ENCODE measurements at regions not wholly inside any gene's neighbourhood (a gene's known extent, or its start where the extent isn't known, plus 50 kb on each side); places are given as distances from the start of the nearest gene placed in this dataset.

DNA sequence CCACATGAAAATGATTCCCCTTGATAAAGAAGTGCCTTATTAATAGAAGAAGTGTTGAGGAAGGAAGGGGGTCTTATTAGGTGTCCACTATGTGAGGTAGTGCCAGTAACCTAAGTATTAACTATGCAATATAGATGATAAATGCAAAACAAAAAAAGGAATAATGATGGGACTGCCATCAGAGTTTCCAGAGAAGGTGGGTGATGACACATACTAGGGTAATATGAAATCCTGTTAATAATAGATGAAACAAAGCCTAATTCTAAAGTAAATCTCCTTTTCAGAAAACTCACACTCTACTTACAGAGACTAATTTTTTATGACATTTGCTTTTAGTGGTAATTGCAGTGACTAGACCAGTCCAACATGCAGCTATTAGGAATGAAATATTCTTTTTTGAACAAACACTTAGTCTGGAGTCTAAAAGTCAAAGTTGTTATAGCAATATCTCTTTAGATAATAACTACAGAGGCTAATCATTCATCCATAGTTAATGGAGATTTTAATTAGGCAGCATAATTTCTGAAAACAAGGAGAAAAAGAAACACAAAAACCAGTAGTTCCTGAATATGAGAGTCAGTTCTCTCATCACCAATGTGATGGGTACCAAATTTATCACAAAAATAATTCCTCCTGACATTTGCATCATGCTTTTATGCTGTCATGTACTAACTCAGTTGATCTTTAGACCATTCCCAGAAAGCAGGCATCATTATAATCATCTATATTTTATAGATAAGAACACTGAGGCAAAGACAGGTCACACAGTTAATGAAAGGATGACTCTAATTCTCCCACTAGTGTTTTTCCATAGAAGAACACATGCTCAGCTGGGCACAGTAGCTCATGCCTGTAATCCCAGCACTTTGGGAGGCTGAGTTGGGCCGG lies 208.8 kb upstream of the ARG1 start:
- no peak overlapping the region for H3K4me3 ChIP-seq (ENCODE audit: low read length)
- no peaks in the 10 kb centered on the region for H3K4me1 ChIP-seq (ENCODE audit: control insufficient read depth, insufficient read depth, low read length)
- no peaks in the 10 kb centered on the region for H3K27me3 ChIP-seq (ENCODE audit: control insufficient read depth, insufficient read depth, low read length)
- H3K9me3 ChIP-seq (ENCODE audit: control insufficient read depth, insufficient read depth, low read length): no peaks in the 10 kb centered on the region
- DNase-seq (ENCODE audit: low read depth, low spot score): no peak
- no peak overlapping the region for H3K27ac ChIP-seq (ENCODE audit: low read length)
- no peaks in the 10 kb centered on the region for H3K36me3 ChIP-seq (ENCODE audit: control insufficient read depth, insufficient read depth, low read length)
- no CpG with 5 or more reads among the region's 1 CpG for WGBS (ENCODE audit: insufficient coverage, insufficient read length)

DNA sequence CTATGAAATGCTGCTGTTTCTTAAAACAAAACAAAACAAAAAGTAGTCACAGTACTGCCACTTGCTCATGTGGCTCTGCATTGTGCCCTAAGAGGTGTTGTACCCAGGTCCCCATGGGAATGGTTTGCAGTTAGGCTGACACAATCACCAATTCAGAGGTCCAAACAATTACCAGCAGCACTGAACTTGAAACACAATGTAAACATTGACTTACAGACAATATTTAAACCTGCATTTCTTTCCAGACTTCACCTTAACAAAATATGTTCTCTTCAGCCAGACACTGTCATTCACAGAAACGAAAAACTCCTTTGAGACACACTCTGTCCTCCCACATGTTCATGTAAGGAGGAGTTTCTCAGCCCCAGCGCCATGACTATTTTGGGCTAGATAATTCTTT lies 206.8 kb upstream of the ARG1 start:
- Histone ChIP-seq H3K27me3 (ENCODE audit: control insufficient read depth, insufficient read depth, low read length) (no peaks in the 10 kb centered on the region), H3K4me1 (ENCODE audit: control insufficient read depth, insufficient read depth, low read length) (no peaks in the 10 kb centered on the region), H3K9me3 (ENCODE audit: control insufficient read depth, insufficient read depth, low read length) (no peaks in the 10 kb centered on the region), H3K36me3 (ENCODE audit: control insufficient read depth, insufficient read depth, low read length) (no peaks in the 10 kb centered on the region), H3K4me3 (ENCODE audit: low read length) (no peak overlapping the region), H3K27ac (ENCODE audit: low read length) (no peak overlapping the region)
- no CpG with 5 or more reads among the region's 2 CpGs for WGBS (ENCODE audit: insufficient coverage, insufficient read length)
- DNase-seq (ENCODE audit: low read depth, low spot score): no peak

DNA sequence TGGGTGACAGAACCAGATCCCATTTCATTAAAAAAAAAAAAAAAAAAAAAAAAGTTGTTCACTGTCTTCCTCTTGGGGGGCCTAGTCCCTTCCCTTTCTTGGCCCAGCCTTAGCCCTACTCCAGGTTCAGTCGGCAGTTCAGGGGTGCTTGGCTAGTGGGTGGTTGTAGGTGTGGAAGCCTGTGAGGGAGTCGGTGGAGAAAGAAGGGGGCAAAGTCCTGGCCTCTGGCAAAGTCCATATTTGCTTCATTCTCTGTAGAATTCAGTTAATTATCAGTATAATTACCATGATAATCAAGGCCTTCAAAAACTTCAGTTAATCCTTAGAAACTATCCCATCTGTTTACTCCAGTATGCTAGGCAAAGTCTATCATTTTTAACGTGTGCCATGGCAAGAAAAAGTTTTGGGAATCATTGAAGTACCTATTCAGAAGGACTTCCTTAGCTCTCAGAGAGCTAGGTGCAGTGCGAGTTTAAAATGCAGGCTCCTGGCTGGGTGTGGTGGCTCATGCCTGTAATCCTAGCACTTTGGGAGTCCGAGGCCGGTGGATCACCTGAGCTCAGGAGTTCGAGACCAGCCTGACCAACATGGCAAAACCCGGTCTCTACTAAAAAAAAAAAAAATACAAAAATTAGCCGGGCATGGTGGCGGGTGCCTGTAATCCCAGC lies 205.7 kb upstream of the ARG1 start:
- DNase-seq (ENCODE audit: low read depth, low spot score): no peak
- Histone ChIP-seq H3K27ac (ENCODE audit: low read length) (no peak overlapping the region), H3K4me1 (ENCODE audit: control insufficient read depth, insufficient read depth, low read length) (no peaks in the 10 kb centered on the region), H3K27me3 (ENCODE audit: control insufficient read depth, insufficient read depth, low read length) (no peaks in the 10 kb centered on the region), H3K36me3 (ENCODE audit: control insufficient read depth, insufficient read depth, low read length) (no peaks in the 10 kb centered on the region), H3K9me3 (ENCODE audit: control insufficient read depth, insufficient read depth, low read length) (no peaks in the 10 kb centered on the region), H3K4me3 (ENCODE audit: low read length) (no peak overlapping the region)
- no CpG with 5 or more reads among the region's 10 CpGs for WGBS (ENCODE audit: insufficient coverage, insufficient read length)

DNA sequence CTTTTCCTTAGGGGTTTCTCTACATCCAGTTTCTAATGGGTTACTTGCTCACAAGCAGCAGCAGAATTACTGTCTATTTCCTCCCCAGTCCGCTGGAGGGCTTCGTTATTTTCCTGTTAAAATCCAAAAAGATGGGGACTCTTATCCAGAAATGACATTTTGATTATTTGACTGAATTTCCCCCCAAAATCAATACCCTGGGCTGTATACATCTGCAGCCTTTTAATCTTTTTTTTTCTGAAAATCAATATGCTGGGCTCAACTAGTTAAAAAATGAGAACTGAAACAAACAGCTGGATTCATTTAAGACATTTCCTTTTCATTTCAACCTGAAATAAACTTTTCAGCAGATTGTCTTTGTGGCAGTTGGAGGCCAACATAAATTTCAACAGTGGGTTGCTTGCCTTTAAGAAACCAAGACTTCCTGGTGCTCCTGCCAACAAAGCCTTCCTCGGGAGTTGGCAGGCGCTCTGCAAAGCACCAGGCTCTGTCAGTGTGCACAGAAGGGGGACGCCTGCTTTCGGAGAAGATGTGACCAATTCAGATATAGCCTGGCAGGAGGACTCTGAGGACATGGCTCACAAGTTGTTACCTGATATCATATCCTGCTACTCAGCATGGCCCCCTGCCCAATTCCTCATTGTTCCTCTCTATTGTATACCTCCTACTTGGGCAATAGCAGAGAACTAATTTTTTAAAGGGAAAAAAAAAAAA lies 204.7 kb upstream of the ARG1 start:
- no peaks in the 10 kb centered on the region for H3K27me3 ChIP-seq (ENCODE audit: control insufficient read depth, insufficient read depth, low read length)
- no peaks in the 10 kb centered on the region for H3K36me3 ChIP-seq (ENCODE audit: control insufficient read depth, insufficient read depth, low read length)
- no peak overlapping the region for H3K27ac ChIP-seq (ENCODE audit: low read length)
- DNase-seq (ENCODE audit: low read depth, low spot score): no peak
- no CpG with 5 or more reads among the region's 6 CpGs for WGBS (ENCODE audit: insufficient coverage, insufficient read length)
- no peak overlapping the region for H3K4me3 ChIP-seq (ENCODE audit: low read length)
- H3K9me3 ChIP-seq (ENCODE audit: control insufficient read depth, insufficient read depth, low read length): no peaks in the 10 kb centered on the region
- H3K4me1 ChIP-seq (ENCODE audit: control insufficient read depth, insufficient read depth, low read length): no peaks in the 10 kb centered on the region

DNA sequence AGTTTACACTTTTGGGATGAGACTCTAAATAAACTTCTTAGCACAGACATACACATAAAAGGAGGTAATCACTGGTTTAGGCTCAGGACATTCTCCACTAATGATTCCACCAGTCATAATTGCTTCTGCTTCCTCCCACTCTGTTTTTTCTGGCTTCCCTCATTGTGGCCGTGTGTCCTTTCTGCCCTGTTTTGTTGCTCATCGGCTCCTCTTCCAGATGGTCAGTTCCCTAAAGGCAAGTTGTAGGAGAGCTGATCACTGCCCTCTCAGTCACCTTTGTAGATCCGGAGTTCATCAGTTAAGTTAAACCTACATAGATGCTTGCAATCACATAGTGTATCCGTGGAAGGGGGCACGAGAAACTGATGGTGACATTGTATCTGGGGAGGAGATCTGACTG lies 200.5 kb upstream of the ARG1 start:
- WGBS (ENCODE audit: insufficient coverage, insufficient read length): no CpG with 5 or more reads among the region's 5 CpGs
- no peaks in the 10 kb centered on the region for H3K9me3 ChIP-seq (ENCODE audit: control insufficient read depth, insufficient read depth, low read length)

DNA sequence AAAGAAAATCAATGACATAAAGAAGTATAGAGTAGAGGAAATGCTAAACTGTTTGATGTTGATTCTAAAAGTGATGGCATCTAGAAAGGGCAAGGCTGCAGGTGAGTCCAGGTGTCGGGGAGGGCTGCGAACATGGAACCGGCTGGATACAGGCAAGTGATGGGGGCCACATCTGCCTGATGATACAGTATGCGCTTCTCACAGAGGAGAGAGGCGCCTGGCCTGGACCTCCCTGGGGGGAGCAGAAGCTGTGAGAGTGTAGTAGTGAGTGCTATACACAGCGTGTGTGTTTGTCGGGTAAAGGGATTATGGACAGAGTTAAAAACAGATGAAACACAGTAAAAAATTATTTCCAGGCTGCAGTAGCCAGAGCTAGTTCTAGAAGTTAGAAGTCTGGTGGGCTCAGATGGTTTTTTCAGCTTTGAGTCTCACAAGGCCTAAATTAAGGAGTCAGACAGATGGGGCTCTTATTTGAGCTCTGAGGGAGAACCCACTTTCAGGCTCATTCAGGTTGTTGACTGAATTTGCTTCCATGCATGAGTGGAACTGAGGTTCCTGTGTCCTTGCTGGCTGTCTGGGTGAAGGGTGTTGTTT lies 195.8 kb upstream of the ARG1 start:
- Histone ChIP-seq H3K4me3 (ENCODE audit: low read length) (no peak overlapping the region), H3K36me3 (ENCODE audit: control insufficient read depth, insufficient read depth, low read length) (no peaks in the 10 kb centered on the region), H3K27me3 (ENCODE audit: control insufficient read depth, insufficient read depth, low read length) (no peaks in the 10 kb centered on the region), H3K9me3 (ENCODE audit: control insufficient read depth, insufficient read depth, low read length) (no peaks in the 10 kb centered on the region), H3K4me1 (ENCODE audit: control insufficient read depth, insufficient read depth, low read length) (no peaks in the 10 kb centered on the region), H3K27ac (ENCODE audit: low read length) (no peak overlapping the region)
- DNase-seq (ENCODE audit: low read depth, low spot score): no peak
- WGBS (ENCODE audit: insufficient coverage, insufficient read length): no CpG with 5 or more reads among the region's 7 CpGs

More for the DNA sequence above, 200.5 kb upstream of the ARG1 start:
- Histone ChIP-seq H3K36me3 (ENCODE audit: control insufficient read depth, insufficient read depth, low read length) (no peaks in the 10 kb centered on the region), H3K27me3 (ENCODE audit: control insufficient read depth, insufficient read depth, low read length) (no peaks in the 10 kb centered on the region), H3K4me3 (ENCODE audit: low read length) (no peak overlapping the region), H3K4me1 (ENCODE audit: control insufficient read depth, insufficient read depth, low read length) (no peaks in the 10 kb centered on the region), H3K27ac (ENCODE audit: low read length) (no peak overlapping the region)
- no peak for DNase-seq (ENCODE audit: low read depth, low spot score)

DNA sequence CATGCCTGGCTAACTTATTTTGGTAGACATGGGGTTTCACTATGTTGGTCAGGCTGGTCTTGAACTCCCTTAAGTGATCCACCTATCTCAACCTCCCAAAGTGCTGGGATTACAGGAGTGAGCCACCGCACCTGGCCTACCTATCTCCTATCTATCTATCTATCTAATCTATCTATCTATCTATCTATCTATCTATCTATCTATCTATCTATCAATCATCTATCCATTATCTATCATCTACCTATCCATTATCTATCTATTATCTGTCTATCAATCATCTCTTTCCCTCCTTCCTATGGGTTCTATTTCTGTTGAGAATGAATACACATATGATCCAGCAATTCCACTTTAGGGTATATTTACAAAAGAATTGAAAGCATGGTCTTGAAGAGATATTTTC lies 194.2 kb upstream of the ARG1 start:
- H3K27me3 ChIP-seq (ENCODE audit: control insufficient read depth, insufficient read depth, low read length): no peaks in the 10 kb centered on the region
- H3K27ac ChIP-seq (ENCODE audit: low read length): no peak overlapping the region
- H3K4me1 ChIP-seq (ENCODE audit: control insufficient read depth, insufficient read depth, low read length): peaks cover under 1% of the 10 kb centered on the region; the same call in 1 of the 2 replicates
- no peak for DNase-seq (ENCODE audit: low read depth, low spot score)
- H3K4me3 ChIP-seq (ENCODE audit: low read length): no peak overlapping the region
- no CpG with 5 or more reads among the region's 1 CpG for WGBS (ENCODE audit: insufficient coverage, insufficient read length)
- H3K36me3 ChIP-seq (ENCODE audit: control insufficient read depth, insufficient read depth, low read length): no peaks in the 10 kb centered on the region
- H3K9me3 ChIP-seq (ENCODE audit: control insufficient read depth, insufficient read depth, low read length): no peaks in the 10 kb centered on the region

DNA sequence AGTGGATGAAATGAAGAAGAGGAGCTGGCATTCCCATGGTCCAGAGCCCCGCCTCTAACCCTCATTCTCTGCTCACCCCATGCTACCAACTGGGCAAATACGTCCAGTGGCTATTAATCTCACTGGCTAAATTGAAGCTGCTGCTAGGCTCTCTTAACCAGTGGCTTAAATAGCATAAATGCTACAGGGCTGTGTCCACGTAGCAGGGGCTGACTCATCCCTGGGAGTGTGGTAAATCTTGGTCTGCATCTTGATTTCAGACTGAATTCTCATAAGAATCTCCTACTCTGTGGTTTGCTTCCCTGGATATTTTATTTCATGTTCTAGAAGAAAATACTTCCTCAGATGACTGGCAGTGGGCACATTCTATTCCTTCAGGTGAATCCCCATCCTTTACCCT lies 193.1 kb upstream of the ARG1 start:
- no peaks in the 10 kb centered on the region for H3K36me3 ChIP-seq (ENCODE audit: control insufficient read depth, insufficient read depth, low read length)
- no peaks in the 10 kb centered on the region for H3K27me3 ChIP-seq (ENCODE audit: control insufficient read depth, insufficient read depth, low read length)
- no peaks in the 10 kb centered on the region for H3K9me3 ChIP-seq (ENCODE audit: control insufficient read depth, insufficient read depth, low read length)
- H3K4me1 ChIP-seq (ENCODE audit: control insufficient read depth, insufficient read depth, low read length): peaks cover 2% of the 10 kb centered on the region; the same call in 1 of the 2 replicates
- no peak overlapping the region for H3K4me3 ChIP-seq (ENCODE audit: low read length)
- DNase-seq (ENCODE audit: low read depth, low spot score): no peak
- H3K27ac ChIP-seq (ENCODE audit: low read length): no peak overlapping the region
- no CpG with 5 or more reads among the region's 3 CpGs for whole genome bisulfite sequencing (ENCODE audit: insufficient coverage, insufficient read length)

DNA sequence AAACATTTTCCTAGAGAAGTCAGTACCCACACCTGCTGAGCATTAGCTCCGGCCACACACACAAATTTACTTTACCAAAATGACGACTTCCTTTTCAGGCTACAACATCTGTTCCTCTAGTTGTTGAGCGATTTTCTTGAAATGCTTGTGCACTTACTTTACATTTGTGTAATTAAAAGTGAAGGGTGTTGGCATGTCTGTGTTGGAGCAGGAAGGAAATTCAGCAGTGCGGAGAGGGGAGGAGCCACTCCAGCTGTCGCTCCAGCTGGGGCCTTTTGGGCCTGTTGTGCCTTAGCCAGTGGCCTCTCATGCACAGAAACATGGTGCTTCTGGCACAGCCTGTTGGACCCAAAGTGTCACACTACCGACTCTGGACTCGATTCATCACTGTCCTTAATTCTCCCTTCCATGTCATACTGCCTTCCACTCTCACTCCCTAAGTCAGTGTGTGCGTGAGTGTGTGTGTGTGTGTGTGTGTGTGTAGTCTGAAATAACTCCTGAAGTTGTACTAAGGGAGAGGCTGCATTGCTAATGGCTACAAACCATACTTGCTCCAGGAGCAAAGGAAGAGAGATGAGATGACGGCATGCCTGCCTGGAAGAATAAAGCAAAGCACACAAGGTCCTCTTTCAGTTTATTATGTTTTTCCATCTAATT lies 191.8 kb upstream of the ARG1 start:
- no peaks in the 10 kb centered on the region for H3K27me3 ChIP-seq (ENCODE audit: control insufficient read depth, insufficient read depth, low read length)
- no CpG with 5 or more reads among the region's 9 CpGs for WGBS (ENCODE audit: insufficient coverage, insufficient read length)
- DNase-seq (ENCODE audit: low read depth, low spot score): no peak
- peaks cover 2% of the 10 kb centered on the region; the same call in 1 of the 2 replicates for H3K4me1 ChIP-seq (ENCODE audit: control insufficient read depth, insufficient read depth, low read length)
- no peaks in the 10 kb centered on the region for H3K9me3 ChIP-seq (ENCODE audit: control insufficient read depth, insufficient read depth, low read length)
- no peak overlapping the region for H3K4me3 ChIP-seq (ENCODE audit: low read length)
- H3K36me3 ChIP-seq (ENCODE audit: control insufficient read depth, insufficient read depth, low read length): no peaks in the 10 kb centered on the region
- H3K27ac ChIP-seq (ENCODE audit: low read length): no peak overlapping the region

DNA sequence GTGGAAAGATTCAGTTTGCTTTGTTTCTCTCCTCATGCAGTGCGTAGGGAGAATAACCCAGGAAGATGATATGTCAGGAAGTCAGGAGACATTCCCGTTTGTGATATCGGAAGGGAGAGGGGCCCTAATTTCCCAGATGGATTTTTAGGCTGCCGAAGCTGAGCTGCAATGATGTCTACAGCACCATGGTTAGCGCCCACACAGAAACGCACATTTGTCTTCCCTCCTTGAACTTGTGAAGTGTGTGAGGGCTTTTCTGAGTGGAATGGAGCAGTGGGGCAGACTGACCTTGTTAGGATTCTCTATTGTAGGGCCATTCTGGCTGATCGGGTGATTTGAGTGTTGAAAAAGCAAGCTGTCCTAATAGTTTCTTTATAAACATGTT lies 191.3 kb upstream of the ARG1 start:
- WGBS (ENCODE audit: insufficient coverage, insufficient read length): no CpG with 5 or more reads among the region's 7 CpGs
- Histone ChIP-seq H3K27me3 (ENCODE audit: control insufficient read depth, insufficient read depth, low read length) (no peaks in the 10 kb centered on the region), H3K4me3 (ENCODE audit: low read length) (no peak overlapping the region)

More for the DNA sequence above, 191.3 kb upstream of the ARG1 start:
- peaks cover 2% of the 10 kb centered on the region; the same call in 1 of the 2 replicates for H3K4me1 ChIP-seq (ENCODE audit: control insufficient read depth, insufficient read depth, low read length)
- H3K9me3 ChIP-seq (ENCODE audit: control insufficient read depth, insufficient read depth, low read length): no peaks in the 10 kb centered on the region
- no peaks in the 10 kb centered on the region for H3K36me3 ChIP-seq (ENCODE audit: control insufficient read depth, insufficient read depth, low read length)
- H3K27ac ChIP-seq (ENCODE audit: low read length): no peak overlapping the region
- no peak for DNase-seq (ENCODE audit: low read depth, low spot score)

All from iPS DF 6.9 (cell line).